Breast epithelium (tissue), 4 donors: ENCODE measurements at regions not wholly inside any gene's neighbourhood (a gene's known extent, or its start where the extent isn't known, plus 50 kb on each side); places are given as distances from the start of the nearest gene placed in this dataset.
"Not testable (repeated sequence)": the region's sequence is repeated elsewhere in the genome, so short reads cannot be mapped to it uniquely, and the experiment has no call there.

Experiments used
- DNase-seq, 2 donors: peaks; one replicate each; pipeline ENCODE4 v3.0.0-alpha.2; 2019; ENCODE audit warnings: low spot score in 2 of 2
- H3K27ac ChIP-seq, 2 donors: fragments of 200-600 bp; sonication (generic) in 1 of 2; one replicate each; pipeline ENCODE4 v1.5.1; 2016 to 2019; ENCODE audit warnings: mild to moderate bottlenecking in 1 of 2
- H3K27me3 ChIP-seq, 2 donors: fragments of 200-600 bp; sonication (generic) in 1 of 2; one replicate each; pipeline versions ENCODE4 v1.5.1 to v1.6.0; 2017 to 2019; ENCODE audit warnings: control low read depth in 1 of 2, mild to moderate bottlenecking in 1 of 2
- H3K36me3 ChIP-seq: fragments of 200-600 bp; one replicate; pipeline ENCODE4 v1.5.1; 2019
- H3K4me1 ChIP-seq, 2 donors: fragments of 200-600 bp; sonication (generic); one replicate each; pipeline ENCODE4 v1.5.1; 2016 to 2019; ENCODE audit warnings: control low read depth in 1 of 2
- H3K4me3 ChIP-seq, 3 donors: fragments of 200-600 bp; sonication (generic); 1 replicate in 2 of 3; 2 replicates in 1 of 3; pipeline ENCODE4 v1.5.1; 2016 to 2019; ENCODE audit warnings: mild to moderate bottlenecking in 3 of 3, moderate library complexity in 2 of 3
- H3K9me3 ChIP-seq, 2 donors: fragments of 200-600 bp; sonication (generic) in 1 of 2; one replicate each; pipeline ENCODE4 v1.5.1; 2016 to 2019; ENCODE audit warnings: control low read depth in 1 of 2
- CTCF ChIP-seq, 3 donors: fragments of 450-650 bp; IDR thresholded peaks; one replicate each; pipeline ENCODE4 v1.5.1; 2016 to 2017; ENCODE audit warnings: antibody characterized with exemption in 3 of 3, mild to moderate bottlenecking in 3 of 3, moderate library complexity in 3 of 3
- POLR2A ChIP-seq: fragments of 450-650 bp; IDR thresholded peaks from one replicate; pipeline ENCODE4 v1.6.1; 2016; ENCODE audit warnings: antibody characterized with exemption, mild to moderate bottlenecking, moderate library complexity
- POLR2AphosphoS5 ChIP-seq, 3 donors: sonication (generic); formaldehyde crosslinking; IDR thresholded peaks; one replicate each; pipeline ENCODE4 v1.6.1; 2017; ENCODE audit warnings: antibody characterized with exemption in 3 of 3
- intact Hi-C: fragments of 100-400 bp; cut with DNase I; formaldehyde crosslinking; loops from one replicate; pipeline ENCODE4 v1.15.1; 2023; ENCODE audit warnings: low total_unique reads

GRCh38 chr20:48025661-48026060, 240.4 kb upstream of the SULF2 start:
- intact Hi-C loops = no loop called here

GRCh38 chr20:48025051-48025515, 239.8 kb upstream of the SULF2 start:
- peak overlapping the region in 1 of 3 donors; percentile 8 for H3K4me3 ChIP-seq
- no peak overlapping the region for H3K27ac ChIP-seq
- intact Hi-C loops = no loop called here
- no peaks in the 10 kb centered on the region for H3K36me3 ChIP-seq
- DNase-seq = peak in 1 of 2 donors; percentile 37
- no peaks in the 10 kb centered on the region for H3K9me3 ChIP-seq
- TF ChIP-seq CTCF (IDR thresholded peaks at IDR 0.05) (no peak), POLR2A (no peak), POLR2AphosphoS5 (IDR thresholded peaks at IDR 0.05) (no peak)
- no peaks in the 10 kb centered on the region for H3K27me3 ChIP-seq
- no peaks in the 10 kb centered on the region for H3K4me1 ChIP-seq

More at GRCh38 chr20:48025661-48026060, 240.4 kb upstream of the SULF2 start:
- no peak overlapping the region for H3K27ac ChIP-seq
- TF ChIP-seq POLR2AphosphoS5 (IDR thresholded peaks at IDR 0.05) = no peak
- no peak for TF ChIP-seq POLR2A
- no peak for TF ChIP-seq CTCF (IDR thresholded peaks at IDR 0.05)
- no peaks in the 10 kb centered on the region for H3K36me3 ChIP-seq
- H3K9me3 ChIP-seq = no peaks in the 10 kb centered on the region
- no peak overlapping the region for H3K4me3 ChIP-seq
- no peak for DNase-seq
- H3K27me3 ChIP-seq = no peaks in the 10 kb centered on the region
- H3K4me1 ChIP-seq = no peaks in the 10 kb centered on the region

GRCh38 chr20:48024539-48024938, 239.3 kb upstream of the SULF2 start:
- no peak overlapping the region for H3K27ac ChIP-seq
- intact Hi-C loops = no loop called here
- no peak for TF ChIP-seq POLR2AphosphoS5 (IDR thresholded peaks at IDR 0.05)
- TF ChIP-seq CTCF (IDR thresholded peaks at IDR 0.05) = no peak
- TF ChIP-seq POLR2A = no peak

GRCh38 chr20:48020696-48021095, 235.4 kb upstream of the SULF2 start:
- intact Hi-C loops, DNase-seq, H3K4me1 ChIP-seq, H3K9me3 ChIP-seq, H3K36me3 ChIP-seq, H3K27ac ChIP-seq, H3K27me3 ChIP-seq, H3K4me3 ChIP-seq: not testable (repeated sequence)

More at GRCh38 chr20:48024539-48024938, 239.3 kb upstream of the SULF2 start:
- Histone ChIP-seq H3K9me3 (no peaks in the 10 kb centered on the region), H3K4me1 (no peaks in the 10 kb centered on the region), H3K36me3 (no peaks in the 10 kb centered on the region), H3K27me3 (no peaks in the 10 kb centered on the region), H3K4me3 (no peak overlapping the region)
- DNase-seq = no peak

GRCh38 chr20:48019940-48020339, 234.7 kb upstream of the SULF2 start:
- DNase-seq = no peak
- Histone ChIP-seq H3K4me1 (no peaks in the 10 kb centered on the region), H3K4me3 (no peak overlapping the region), H3K36me3 (no peaks in the 10 kb centered on the region), H3K27me3 (no peaks in the 10 kb centered on the region), H3K9me3 (no peaks in the 10 kb centered on the region), H3K27ac (no peak overlapping the region)
- TF ChIP-seq POLR2AphosphoS5 (IDR thresholded peaks at IDR 0.05) = no peak
- TF ChIP-seq POLR2A = no peak
- TF ChIP-seq CTCF (IDR thresholded peaks at IDR 0.05) = no peak
- intact Hi-C loops = no loop called here

- Histone ChIP-seq H3K4me3 (no peak overlapping the region), H3K9me3 (no peaks in the 10 kb centered on the region), H3K27ac (no peak overlapping the region), H3K36me3 (no peaks in the 10 kb centered on the region), H3K27me3 (no peaks in the 10 kb centered on the region), H3K4me1 (no peaks in the 10 kb centered on the region)
- DNase-seq = no peak
- TF ChIP-seq POLR2A (no peak), POLR2AphosphoS5 (IDR thresholded peaks at IDR 0.05) (no peak), CTCF (IDR thresholded peaks at IDR 0.05) (no peak)
- intact Hi-C loops = no loop called here
Measured at GRCh38 chr20:48019496-48019895, 234.2 kb upstream of the SULF2 start.

GRCh38 chr20:48018851-48019250, 233.6 kb upstream of the SULF2 start:
- H3K4me1 ChIP-seq, H3K27me3 ChIP-seq, intact Hi-C loops, DNase-seq, H3K9me3 ChIP-seq, H3K27ac ChIP-seq, H3K4me3 ChIP-seq, H3K36me3 ChIP-seq: not testable (repeated sequence)
